BE2C (cell line): ENCODE measurements at regions not wholly inside any gene's neighbourhood (a gene's known extent, or its start where the extent isn't known, plus 50 kb on each side); places are given as distances from the start of the nearest gene placed in this dataset.

Source experiments
- DNase-seq: peaks from one replicate; pipeline ENCODE4 v3.0.0-alpha.2; 2020
- H3K27me3 ChIP-seq: fragments of 250-450 bp; sonication (Bioruptor Pico); 2 replicates; pipeline ENCODE4 v1.5.1; 2020; ENCODE audit warnings: mild to moderate bottlenecking
- H3K36me3 ChIP-seq: fragments of 250-450 bp; sonication (Bioruptor Pico); 2 replicates; pipeline ENCODE4 v1.5.1; 2020; ENCODE audit warnings: mild to moderate bottlenecking
- H3K4me1 ChIP-seq: fragments of 250-450 bp; sonication (Bioruptor Pico); 2 replicates; pipeline ENCODE4 v1.5.1; 2020
- H3K4me3 ChIP-seq: 2 replicates; pipeline ENCODE4 v1.5.1; 2011; ENCODE audit warnings: low read depth, low read length
- H3K9me3 ChIP-seq: fragments of 250-450 bp; sonication (Bioruptor Pico); 2 replicates; pipeline ENCODE4 v1.5.1; 2020
- TF ChIP-seq, protein P1 (sequence below): IDR thresholded peaks from 2 replicates; pipeline ENCODE4 v1.5.1; 2012; ENCODE audit warnings: mild to moderate bottlenecking, low read depth, low read length

DNA sequence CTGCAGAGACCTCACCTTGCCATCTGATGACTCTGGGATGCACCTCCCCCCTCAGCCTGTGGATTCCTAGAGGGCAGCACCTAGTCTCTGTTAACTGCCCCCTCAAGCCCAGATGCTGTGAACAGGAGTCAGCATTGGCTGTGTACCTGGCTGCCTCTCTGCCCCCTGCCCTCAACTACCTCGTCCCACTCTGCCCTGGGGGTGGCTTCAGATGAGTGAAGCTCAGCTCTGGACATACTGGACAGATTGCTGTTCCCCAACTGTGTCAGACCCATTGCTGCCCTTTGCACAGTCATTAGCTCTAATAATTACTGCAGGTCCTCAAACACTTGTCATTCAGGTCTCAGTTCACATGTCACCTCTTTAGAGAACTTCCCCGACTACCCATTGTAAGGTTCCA lies 182.1 kb upstream of the TSHZ3 start:
- no peaks in the 10 kb centered on the region for H3K4me1 ChIP-seq
- H3K27me3 ChIP-seq: no peaks in the 10 kb centered on the region
- TF ChIP-seq, protein P1, sequence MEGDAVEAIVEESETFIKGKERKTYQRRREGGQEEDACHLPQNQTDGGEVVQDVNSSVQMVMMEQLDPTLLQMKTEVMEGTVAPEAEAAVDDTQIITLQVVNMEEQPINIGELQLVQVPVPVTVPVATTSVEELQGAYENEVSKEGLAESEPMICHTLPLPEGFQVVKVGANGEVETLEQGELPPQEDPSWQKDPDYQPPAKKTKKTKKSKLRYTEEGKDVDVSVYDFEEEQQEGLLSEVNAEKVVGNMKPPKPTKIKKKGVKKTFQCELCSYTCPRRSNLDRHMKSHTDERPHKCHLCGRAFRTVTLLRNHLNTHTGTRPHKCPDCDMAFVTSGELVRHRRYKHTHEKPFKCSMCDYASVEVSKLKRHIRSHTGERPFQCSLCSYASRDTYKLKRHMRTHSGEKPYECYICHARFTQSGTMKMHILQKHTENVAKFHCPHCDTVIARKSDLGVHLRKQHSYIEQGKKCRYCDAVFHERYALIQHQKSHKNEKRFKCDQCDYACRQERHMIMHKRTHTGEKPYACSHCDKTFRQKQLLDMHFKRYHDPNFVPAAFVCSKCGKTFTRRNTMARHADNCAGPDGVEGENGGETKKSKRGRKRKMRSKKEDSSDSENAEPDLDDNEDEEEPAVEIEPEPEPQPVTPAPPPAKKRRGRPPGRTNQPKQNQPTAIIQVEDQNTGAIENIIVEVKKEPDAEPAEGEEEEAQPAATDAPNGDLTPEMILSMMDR: no peak
- H3K9me3 ChIP-seq: no peaks in the 10 kb centered on the region
- H3K36me3 ChIP-seq: no peaks in the 10 kb centered on the region
- no peak for DNase-seq
- no peak overlapping the region for H3K4me3 ChIP-seq

DNA sequence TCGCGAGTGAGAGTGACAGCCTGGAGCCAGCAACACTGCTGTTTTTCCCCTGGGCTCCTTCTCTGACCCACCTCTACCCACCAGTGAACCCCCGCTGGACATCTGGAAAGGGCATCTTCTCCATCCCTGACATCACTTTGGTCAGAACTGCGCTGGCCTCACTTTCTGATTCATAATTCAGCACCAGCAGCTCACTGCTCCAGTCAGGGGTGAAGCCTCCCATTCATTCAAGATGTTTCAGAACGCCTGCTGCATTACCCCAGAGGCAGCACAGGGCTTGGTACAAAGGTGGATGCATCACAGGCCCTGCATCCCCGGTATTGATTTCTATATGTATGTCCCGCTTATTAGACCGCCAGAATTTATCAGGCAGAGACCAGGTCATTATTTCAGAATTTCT lies 182.8 kb upstream of the TSHZ3 start:
- H3K36me3 ChIP-seq: no peaks in the 10 kb centered on the region
- no peak overlapping the region for H3K4me3 ChIP-seq
- TF ChIP-seq, protein P1: no peak
- H3K27me3 ChIP-seq: no peaks in the 10 kb centered on the region
- DNase-seq: no peak
- H3K4me1 ChIP-seq: no peaks in the 10 kb centered on the region
- no peaks in the 10 kb centered on the region for H3K9me3 ChIP-seq

DNA sequence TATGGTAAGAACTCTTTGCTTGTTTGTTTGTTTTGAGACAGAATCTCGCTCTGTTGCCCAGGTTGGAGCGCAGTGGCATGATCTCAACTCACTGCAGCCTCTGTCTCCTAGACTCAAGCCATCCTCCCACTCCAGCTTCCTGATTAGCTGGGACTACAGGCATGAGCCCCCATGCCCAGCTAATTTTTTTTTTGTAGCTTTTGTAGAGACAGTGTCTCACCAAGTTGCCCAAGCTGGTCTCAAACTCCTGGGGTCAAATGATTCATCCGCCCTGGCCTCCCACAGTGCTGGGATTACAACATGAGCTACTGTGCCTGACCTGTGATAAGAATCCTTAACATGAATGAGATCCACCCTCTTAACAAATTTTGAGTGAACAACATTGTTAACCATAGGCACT lies 183.9 kb upstream of the TSHZ3 start:
- Histone ChIP-seq H3K4me1 (no peaks in the 10 kb centered on the region), H3K27me3 (no peaks in the 10 kb centered on the region), H3K9me3 (no peaks in the 10 kb centered on the region), H3K4me3 (no peak overlapping the region), H3K36me3 (no peaks in the 10 kb centered on the region)
- TF ChIP-seq, protein P1: no peak
- no peak for DNase-seq

DNA sequence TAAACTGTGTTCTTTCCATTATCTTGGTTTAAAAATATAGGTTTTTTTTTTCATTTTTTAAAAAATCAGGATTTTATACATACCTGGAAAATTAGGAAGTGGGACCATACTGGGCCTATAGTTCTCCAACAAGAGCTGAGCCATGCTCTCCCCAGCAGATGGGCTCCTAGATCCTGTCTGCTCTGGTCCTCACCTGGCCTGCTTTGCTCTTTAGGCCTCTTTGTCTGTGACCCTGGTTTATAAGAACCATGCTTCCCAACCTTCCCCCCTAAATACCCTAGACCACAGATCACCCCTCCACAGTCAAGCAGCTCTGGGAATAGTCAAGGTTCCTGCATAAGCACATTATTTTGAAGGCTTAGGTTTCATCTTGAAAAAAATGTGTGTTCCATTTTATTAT lies 185.0 kb upstream of the TSHZ3 start:
- Histone ChIP-seq H3K4me3 (no peak overlapping the region), H3K4me1 (no peaks in the 10 kb centered on the region), H3K36me3 (no peaks in the 10 kb centered on the region), H3K9me3 (no peaks in the 10 kb centered on the region), H3K27me3 (no peaks in the 10 kb centered on the region)
- TF ChIP-seq, protein P1: no peak
- no peak for DNase-seq

DNA sequence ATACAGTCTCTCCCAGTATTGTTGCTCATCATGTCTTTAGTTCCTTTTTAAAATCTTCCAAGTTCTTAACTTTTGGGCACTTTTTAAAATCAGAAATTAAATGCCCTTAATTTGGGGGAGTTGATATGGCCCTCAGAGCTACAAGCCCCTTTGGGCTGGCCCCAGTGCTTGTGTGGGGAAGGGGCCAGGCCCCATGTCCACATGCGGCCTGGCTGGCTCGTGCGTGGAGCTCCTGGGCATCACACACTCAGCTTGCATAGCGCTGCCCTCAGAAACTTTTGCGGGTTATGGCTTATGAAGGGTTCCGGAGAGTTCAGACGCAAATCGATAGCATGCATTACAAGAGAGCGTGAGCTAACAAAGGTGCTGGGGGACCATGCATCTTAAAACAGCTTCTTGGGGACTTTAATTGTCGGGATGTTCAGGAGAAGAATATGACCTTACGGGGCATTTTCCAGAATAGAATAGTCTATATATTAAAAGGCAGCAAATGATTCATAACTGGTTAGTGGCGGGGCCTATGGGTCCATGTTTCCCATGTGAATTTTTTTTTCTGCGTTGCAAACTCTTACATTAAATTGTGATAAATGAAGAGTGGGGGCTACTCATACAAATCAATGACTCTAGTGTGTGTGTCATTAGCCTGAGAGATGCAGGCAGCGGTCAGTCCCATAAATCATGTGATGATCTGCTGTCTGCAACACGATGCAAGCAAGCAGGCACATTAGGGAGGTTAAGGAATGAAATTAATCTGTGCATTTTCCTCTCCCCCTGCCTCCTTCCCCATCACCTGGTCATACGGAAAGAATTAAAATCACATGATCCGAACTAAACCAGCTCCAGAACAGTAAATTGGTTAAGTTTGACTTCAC lies 185.8 kb upstream of the TSHZ3 start:
- TF ChIP-seq, protein P1: no peak
- H3K36me3 ChIP-seq: no peaks in the 10 kb centered on the region
- H3K27me3 ChIP-seq: no peaks in the 10 kb centered on the region
- no peaks in the 10 kb centered on the region for H3K9me3 ChIP-seq
- no peak for DNase-seq
- H3K4me1 ChIP-seq: no peaks in the 10 kb centered on the region
- no peak overlapping the region for H3K4me3 ChIP-seq

DNA sequence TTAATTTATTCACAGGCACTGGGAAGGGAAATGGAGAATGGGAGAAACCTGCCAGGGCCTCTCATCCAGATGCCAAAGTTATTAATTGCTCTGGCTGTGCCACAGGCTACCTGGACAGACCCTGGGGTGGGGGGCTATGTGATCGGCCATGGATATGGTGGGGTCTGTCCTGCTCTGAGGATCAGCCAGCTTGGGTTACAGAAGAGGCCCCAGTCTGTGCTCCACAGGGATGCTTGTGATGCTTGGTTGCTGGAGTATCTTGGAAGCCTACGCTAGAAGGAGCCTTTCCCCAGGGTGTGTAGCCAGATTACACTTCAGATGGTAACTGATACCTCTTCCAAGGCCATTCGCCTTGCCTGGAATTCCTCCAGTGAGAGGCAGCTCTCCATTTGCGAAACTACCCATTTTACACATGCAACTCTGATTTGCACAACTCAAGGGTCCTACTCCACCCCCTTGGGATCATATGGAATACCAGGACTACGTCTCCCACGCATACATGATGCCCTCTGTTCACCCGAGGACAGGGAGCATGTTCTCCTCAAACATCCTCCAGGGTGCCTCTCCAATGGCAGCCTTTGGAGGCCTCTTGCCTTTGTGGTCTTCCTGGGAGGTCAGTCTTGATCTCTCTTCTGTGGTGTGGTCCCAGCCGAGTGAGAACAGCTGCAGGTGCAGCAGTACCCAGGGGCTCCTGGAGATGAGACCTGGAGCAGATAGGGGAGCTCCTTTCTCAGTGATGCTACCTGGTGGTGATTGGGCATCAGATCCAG lies 186.6 kb upstream of the TSHZ3 start:
- TF ChIP-seq, protein P1: no peak
- no peaks in the 10 kb centered on the region for H3K27me3 ChIP-seq

More for the DNA sequence above, 186.6 kb upstream of the TSHZ3 start:
- Histone ChIP-seq H3K4me1 (no peaks in the 10 kb centered on the region), H3K36me3 (no peaks in the 10 kb centered on the region), H3K4me3 (no peak overlapping the region), H3K9me3 (no peaks in the 10 kb centered on the region)
- DNase-seq: no peak
